ENCODE measurements at regions not wholly inside any gene's neighbourhood (a gene's known extent, or its start where the extent isn't known, plus 50 kb on each side); places are given as distances from the start of the nearest gene placed in this dataset.

DNA sequence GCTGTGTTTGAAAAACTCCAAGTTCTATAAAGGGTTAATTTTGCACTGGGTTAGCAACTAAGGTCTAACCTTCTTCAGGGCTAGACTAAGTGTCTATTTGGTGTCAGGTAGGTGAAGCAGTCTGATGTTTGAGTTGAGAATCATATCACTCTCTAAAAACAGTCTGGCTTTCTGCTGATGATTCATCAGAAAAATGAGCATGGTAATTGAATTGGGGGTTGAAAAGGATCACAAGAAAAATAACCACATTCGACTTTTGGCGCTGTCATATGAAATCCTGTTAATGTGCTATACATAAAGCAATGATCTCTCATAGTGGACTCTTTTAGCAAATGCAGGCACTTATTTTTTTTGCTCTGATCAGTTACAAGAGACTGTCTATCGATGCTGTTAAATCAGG lies 242.2 kb upstream of the AZI2 start:
- TF ChIP-seq, protein P1, sequence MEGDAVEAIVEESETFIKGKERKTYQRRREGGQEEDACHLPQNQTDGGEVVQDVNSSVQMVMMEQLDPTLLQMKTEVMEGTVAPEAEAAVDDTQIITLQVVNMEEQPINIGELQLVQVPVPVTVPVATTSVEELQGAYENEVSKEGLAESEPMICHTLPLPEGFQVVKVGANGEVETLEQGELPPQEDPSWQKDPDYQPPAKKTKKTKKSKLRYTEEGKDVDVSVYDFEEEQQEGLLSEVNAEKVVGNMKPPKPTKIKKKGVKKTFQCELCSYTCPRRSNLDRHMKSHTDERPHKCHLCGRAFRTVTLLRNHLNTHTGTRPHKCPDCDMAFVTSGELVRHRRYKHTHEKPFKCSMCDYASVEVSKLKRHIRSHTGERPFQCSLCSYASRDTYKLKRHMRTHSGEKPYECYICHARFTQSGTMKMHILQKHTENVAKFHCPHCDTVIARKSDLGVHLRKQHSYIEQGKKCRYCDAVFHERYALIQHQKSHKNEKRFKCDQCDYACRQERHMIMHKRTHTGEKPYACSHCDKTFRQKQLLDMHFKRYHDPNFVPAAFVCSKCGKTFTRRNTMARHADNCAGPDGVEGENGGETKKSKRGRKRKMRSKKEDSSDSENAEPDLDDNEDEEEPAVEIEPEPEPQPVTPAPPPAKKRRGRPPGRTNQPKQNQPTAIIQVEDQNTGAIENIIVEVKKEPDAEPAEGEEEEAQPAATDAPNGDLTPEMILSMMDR (conservative IDR thresholded peaks at IDR 0.05 in 1 of 2, IDR thresholded peaks at IDR 0.05 in 1 of 2; ENCODE audit: low read depth in 1 of 2, low read length in 2 of 2), result no peak
- no peak for TF ChIP-seq EZH2 (IDR thresholded peaks at IDR 0.05; ENCODE audit: low read length, missing control alignments)

All from fibroblast of lung (primary cell).